Vagina (tissue), 2 donors: ENCODE measurements at regions not wholly inside any gene's neighbourhood (a gene's known extent, or its start where the extent isn't known, plus 50 kb on each side); places are given as distances from the start of the nearest gene placed in this dataset.

Source experiments
- DNase-seq, 2 donors: peaks; one replicate each; pipeline ENCODE4 v3.0.0-alpha.2; 2017; ENCODE audit errors: extremely low spot score in 2 of 2
- H3K27ac ChIP-seq: fragments of 200-600 bp; sonication (generic); one replicate; pipeline ENCODE4 v1.5.1; 2019
- H3K27me3 ChIP-seq: fragments of 200-600 bp; sonication (generic); one replicate; pipeline ENCODE4 v1.5.1; 2019
- H3K36me3 ChIP-seq, 2 donors: fragments of 200-600 bp; sonication (generic); one replicate each; pipeline ENCODE4 v1.5.1; 2017 to 2019
- H3K4me1 ChIP-seq: fragments of 200-600 bp; sonication (generic); one replicate; pipeline ENCODE4 v1.5.1; 2019
- H3K4me3 ChIP-seq, 2 donors: fragments of 200-600 bp; sonication (generic); 1 replicate in 1 of 2; 2 replicates in 1 of 2; pipeline ENCODE4 v1.5.1; 2016 to 2019
- H3K9me3 ChIP-seq: fragments of 200-600 bp; sonication (generic); one replicate; pipeline ENCODE4 v1.5.1; 2019
- POLR2A ChIP-seq, 2 donors: fragments of 450-650 bp; IDR thresholded peaks; one replicate each; pipeline ENCODE4 v1.6.1; 2017; ENCODE audit warnings: antibody characterized with exemption in 2 of 2, mild to moderate bottlenecking in 2 of 2, moderate library complexity in 2 of 2
- POLR2AphosphoS5 ChIP-seq, 2 donors: sonication (generic); formaldehyde crosslinking; IDR thresholded peaks; one replicate each; pipeline ENCODE4 v1.9.0; 2017; ENCODE audit warnings: antibody characterized with exemption in 2 of 2, mild to moderate bottlenecking in 2 of 2, low read depth in 1 of 2; ENCODE audit not compliant: insufficient read depth in 1 of 2
- intact Hi-C: fragments of 100-400 bp; cut with DNase I; formaldehyde crosslinking; loops from one replicate; pipeline ENCODE4 v1.15.1; 2023
- TF ChIP-seq, protein P1 (sequence below), 3 experiments: fragments of 450-650 bp in 2 of 3; fragments of 200-600 bp in 1 of 3; sonication (generic) in 1 of 3; IDR thresholded peaks; one replicate each; pipeline ENCODE4 v1.5.1; 2017 to 2019; ENCODE audit warnings: antibody characterized with exemption in 3 of 3, mild to moderate bottlenecking in 2 of 3, moderate library complexity in 2 of 3

DNA sequence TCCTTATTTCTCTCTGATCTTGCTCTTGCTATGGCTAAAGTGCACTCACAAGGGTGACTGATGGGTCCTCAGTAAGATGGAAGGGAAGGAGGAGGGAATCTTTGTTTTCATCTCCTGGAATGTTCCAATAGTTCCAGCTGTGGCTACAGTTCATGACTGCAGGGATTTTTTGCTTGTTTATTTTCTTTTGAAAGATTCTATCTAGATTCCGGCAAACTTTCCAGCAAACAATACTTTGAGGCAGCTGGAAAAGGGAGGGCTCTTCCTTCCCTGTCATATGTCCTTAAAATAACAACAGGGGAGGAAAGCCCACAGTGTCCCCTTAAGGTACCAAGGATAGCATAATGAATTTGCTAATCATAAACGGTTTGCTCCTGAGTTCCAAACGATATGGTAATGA is 111.3 kb upstream of the SLC14A2 start:
- no peak for TF ChIP-seq POLR2AphosphoS5 (IDR thresholded peaks at IDR 0.05; ENCODE audit: insufficient read depth in 1 of 2, low read depth in 1 of 2)
- no peak for TF ChIP-seq POLR2A (IDR thresholded peaks at IDR 0.05)
- TF ChIP-seq, protein P1, sequence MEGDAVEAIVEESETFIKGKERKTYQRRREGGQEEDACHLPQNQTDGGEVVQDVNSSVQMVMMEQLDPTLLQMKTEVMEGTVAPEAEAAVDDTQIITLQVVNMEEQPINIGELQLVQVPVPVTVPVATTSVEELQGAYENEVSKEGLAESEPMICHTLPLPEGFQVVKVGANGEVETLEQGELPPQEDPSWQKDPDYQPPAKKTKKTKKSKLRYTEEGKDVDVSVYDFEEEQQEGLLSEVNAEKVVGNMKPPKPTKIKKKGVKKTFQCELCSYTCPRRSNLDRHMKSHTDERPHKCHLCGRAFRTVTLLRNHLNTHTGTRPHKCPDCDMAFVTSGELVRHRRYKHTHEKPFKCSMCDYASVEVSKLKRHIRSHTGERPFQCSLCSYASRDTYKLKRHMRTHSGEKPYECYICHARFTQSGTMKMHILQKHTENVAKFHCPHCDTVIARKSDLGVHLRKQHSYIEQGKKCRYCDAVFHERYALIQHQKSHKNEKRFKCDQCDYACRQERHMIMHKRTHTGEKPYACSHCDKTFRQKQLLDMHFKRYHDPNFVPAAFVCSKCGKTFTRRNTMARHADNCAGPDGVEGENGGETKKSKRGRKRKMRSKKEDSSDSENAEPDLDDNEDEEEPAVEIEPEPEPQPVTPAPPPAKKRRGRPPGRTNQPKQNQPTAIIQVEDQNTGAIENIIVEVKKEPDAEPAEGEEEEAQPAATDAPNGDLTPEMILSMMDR (IDR thresholded peaks at IDR 0.05) = no peak
- intact Hi-C loops = no loop called here
- no peak for DNase-seq
- peak overlapping the region; percentile 55 for H3K27ac ChIP-seq
- no peaks in the 10 kb centered on the region for H3K36me3 ChIP-seq
- H3K27me3 ChIP-seq = no peaks in the 10 kb centered on the region
- H3K4me1 ChIP-seq = peaks cover 28% of the 10 kb centered on the region
- H3K9me3 ChIP-seq = no peaks in the 10 kb centered on the region
- no peak overlapping the region for H3K4me3 ChIP-seq

GRCh38 chr18:45505497-45506206 is 109.6 kb upstream of the SLC14A2 start:
- Histone ChIP-seq H3K27me3 (no peaks in the 10 kb centered on the region), H3K4me3 (no peak overlapping the region), H3K36me3 (no peaks in the 10 kb centered on the region), H3K4me1 (peaks cover 28% of the 10 kb centered on the region), H3K27ac (peak overlapping the region; percentile 55), H3K9me3 (no peaks in the 10 kb centered on the region)
- intact Hi-C loops = no loop called here
- DNase-seq = no peak
- TF ChIP-seq POLR2A (IDR thresholded peaks at IDR 0.05) (no peak), POLR2AphosphoS5 (IDR thresholded peaks at IDR 0.05; ENCODE audit: insufficient read depth in 1 of 2, low read depth in 1 of 2) (no peak)
- TF ChIP-seq, protein P1 (IDR thresholded peaks at IDR 0.05) = no peak

GRCh38 chr18:45506951-45507350 is 108.3 kb upstream of the SLC14A2 start:
- DNase-seq = no peak
- Histone ChIP-seq H3K36me3 (no peaks in the 10 kb centered on the region), H3K4me3 (no peak overlapping the region), H3K4me1 (peaks cover 28% of the 10 kb centered on the region), H3K27ac (no peak overlapping the region), H3K27me3 (no peaks in the 10 kb centered on the region), H3K9me3 (no peaks in the 10 kb centered on the region)
- intact Hi-C loops = no loop called here
- no peak for TF ChIP-seq POLR2A (IDR thresholded peaks at IDR 0.05)
- TF ChIP-seq, protein P1 (IDR thresholded peaks at IDR 0.05) = no peak
- TF ChIP-seq POLR2AphosphoS5 (IDR thresholded peaks at IDR 0.05; ENCODE audit: insufficient read depth in 1 of 2, low read depth in 1 of 2) = no peak

DNA sequence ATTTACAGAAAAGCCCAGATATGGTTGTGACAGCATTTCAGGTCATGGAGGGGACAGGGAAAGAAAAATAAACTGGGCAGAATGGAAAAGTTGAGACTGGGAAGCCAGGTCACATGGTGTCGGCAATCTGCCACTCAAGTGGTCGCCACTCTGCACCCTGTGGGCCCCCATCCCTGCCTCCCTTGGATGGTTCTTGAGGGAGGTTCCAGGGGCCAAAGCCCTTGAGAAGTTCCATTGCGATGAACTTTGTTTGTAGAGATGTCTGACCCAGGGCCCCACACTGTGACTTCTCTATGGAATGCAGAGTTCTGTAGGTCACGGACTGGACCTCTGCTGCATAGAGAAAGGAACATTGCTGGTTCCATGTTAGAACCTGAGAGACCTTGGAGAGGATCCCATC is 105.7 kb upstream of the SLC14A2 start:
- Histone ChIP-seq H3K27ac (no peak overlapping the region), H3K4me1 (peaks cover 21% of the 10 kb centered on the region), H3K27me3 (no peaks in the 10 kb centered on the region), H3K4me3 (no peak overlapping the region), H3K9me3 (no peaks in the 10 kb centered on the region), H3K36me3 (no peaks in the 10 kb centered on the region)
- no peak for TF ChIP-seq POLR2AphosphoS5 (IDR thresholded peaks at IDR 0.05; ENCODE audit: insufficient read depth in 1 of 2, low read depth in 1 of 2)
- no peak for TF ChIP-seq POLR2A (IDR thresholded peaks at IDR 0.05)
- TF ChIP-seq, protein P1 (IDR thresholded peaks at IDR 0.05) = no peak
- intact Hi-C loops = no loop called here
- DNase-seq = no peak

- Histone ChIP-seq H3K27ac (no peak overlapping the region), H3K27me3 (no peaks in the 10 kb centered on the region), H3K4me3 (no peak overlapping the region), H3K9me3 (no peaks in the 10 kb centered on the region), H3K4me1 (peaks cover 10% of the 10 kb centered on the region), H3K36me3 (no peaks in the 10 kb centered on the region)
- intact Hi-C loops = no loop called here
- no peak for DNase-seq
- TF ChIP-seq, protein P1 (IDR thresholded peaks at IDR 0.05) = no peak
- TF ChIP-seq POLR2AphosphoS5 (IDR thresholded peaks at IDR 0.05; ENCODE audit: insufficient read depth in 1 of 2, low read depth in 1 of 2) (no peak), POLR2A (IDR thresholded peaks at IDR 0.05) (no peak)
Observed at GRCh38 chr18:45510656-45511055, 104.6 kb upstream of the SLC14A2 start.
